Omental fat pad (tissue), 3 donors: ENCODE measurements at regions not wholly inside any gene's neighbourhood (a gene's known extent, or its start where the extent isn't known, plus 50 kb on each side); places are given as distances from the start of the nearest gene placed in this dataset.

Source experiments
- ATAC-seq: fragments of 150-250 bp; one replicate; pipeline ENCODE4 v1.9.1; 2016; ENCODE audit warnings: mild to moderate bottlenecking, moderate library complexity; ENCODE audit not compliant: low FRiP score
- DNase-seq: peaks from one replicate; pipeline ENCODE4 v3.0.0-alpha.2; 2019; ENCODE audit warnings: low spot score
- TF ChIP-seq, protein P1 (sequence below), 3 donors: fragments of 450-650 bp; IDR thresholded peaks; one replicate each; pipeline ENCODE4 v1.5.1; 2016 to 2017; ENCODE audit warnings: antibody characterized with exemption in 3 of 3, mild to moderate bottlenecking in 3 of 3, moderate library complexity in 2 of 3

DNA sequence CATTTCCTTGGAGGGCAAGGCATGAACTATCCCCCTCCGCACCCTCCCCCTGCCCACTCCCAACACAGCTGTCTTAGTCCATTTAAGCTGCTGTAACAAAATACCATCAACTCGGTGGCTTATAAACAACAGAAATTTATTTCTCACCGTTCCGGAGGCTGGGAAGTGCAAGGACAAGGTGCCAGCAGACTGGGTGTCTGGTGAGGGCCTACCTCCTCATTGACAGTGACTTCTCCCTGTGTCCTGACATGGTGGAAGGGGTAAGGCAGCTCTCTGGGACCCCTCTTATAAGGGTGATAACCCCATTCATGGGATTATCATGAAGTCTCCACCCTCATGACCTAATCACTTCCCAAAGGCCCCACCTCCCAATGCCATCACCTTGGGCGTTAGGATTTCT lies 114.3 kb upstream of the MAFB start:
- ATAC-seq = no peak
- DNase-seq = no peak
- TF ChIP-seq, protein P1, sequence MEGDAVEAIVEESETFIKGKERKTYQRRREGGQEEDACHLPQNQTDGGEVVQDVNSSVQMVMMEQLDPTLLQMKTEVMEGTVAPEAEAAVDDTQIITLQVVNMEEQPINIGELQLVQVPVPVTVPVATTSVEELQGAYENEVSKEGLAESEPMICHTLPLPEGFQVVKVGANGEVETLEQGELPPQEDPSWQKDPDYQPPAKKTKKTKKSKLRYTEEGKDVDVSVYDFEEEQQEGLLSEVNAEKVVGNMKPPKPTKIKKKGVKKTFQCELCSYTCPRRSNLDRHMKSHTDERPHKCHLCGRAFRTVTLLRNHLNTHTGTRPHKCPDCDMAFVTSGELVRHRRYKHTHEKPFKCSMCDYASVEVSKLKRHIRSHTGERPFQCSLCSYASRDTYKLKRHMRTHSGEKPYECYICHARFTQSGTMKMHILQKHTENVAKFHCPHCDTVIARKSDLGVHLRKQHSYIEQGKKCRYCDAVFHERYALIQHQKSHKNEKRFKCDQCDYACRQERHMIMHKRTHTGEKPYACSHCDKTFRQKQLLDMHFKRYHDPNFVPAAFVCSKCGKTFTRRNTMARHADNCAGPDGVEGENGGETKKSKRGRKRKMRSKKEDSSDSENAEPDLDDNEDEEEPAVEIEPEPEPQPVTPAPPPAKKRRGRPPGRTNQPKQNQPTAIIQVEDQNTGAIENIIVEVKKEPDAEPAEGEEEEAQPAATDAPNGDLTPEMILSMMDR (IDR thresholded peaks at IDR 0.05) = no peak

DNA sequence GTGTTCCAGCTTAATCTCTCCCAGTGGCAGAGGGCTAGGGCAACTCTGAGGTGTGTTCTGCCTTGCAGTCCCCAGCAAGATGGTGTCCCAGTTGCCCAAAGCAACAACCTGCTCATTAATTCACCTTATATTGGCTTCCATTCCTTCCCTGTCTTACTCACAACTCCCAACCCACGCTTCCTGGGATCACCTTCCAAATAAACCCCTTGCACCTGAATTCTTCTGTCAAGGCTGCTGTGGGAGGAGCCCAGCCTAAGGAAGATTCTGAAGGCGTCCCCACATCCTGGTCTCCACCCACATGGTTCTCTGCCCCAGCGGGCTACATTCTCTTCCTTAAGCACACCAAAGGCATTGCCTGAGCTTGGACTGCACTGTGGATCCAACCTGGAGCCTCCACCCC lies 116.6 kb upstream of the MAFB start:
- DNase-seq (no peak), ATAC-seq (no peak)
- TF ChIP-seq, protein P1 (IDR thresholded peaks at IDR 0.05) = no peak

DNA sequence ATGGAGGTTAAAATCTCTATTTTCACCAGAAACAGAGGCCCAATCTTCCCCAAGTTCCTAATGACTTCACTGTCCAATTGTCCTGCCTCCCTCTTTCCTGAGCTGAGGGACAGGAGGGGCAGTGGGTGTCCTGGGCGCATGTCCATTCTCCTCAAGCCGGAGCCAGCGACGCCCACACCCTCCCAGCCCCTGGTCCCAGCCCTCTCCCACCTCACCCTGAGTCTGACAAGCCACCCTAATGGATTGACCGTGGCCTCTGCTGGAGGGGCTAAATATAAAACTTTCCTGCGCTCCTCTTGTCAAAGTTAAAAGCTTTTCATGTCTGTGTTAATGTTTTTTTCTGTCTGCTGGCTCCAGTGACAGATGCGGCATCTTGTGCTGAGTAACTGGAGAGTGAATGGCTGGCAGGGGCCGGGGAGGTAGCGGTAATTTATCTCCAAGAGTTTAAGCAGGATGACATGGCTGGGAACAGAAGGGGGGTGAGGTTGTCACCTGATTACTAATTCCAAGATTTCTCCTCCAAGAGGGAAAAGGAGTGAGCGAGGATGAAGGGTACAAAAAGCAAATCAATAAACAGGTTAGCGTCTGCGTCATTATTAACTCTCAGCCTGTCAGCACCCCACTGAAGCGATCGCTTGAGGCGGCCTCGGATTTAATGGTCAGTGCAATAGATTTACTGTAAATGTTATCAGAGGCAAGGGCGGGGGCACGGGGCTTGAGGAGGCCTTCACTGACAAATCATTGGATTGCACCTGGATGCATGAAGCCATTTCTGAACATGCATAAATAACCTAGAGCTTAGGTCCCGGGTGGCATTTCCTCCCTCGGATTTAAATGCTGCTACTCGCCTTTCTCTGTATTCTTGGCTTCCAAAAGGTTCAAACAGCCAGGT lies 118.1 kb upstream of the MAFB start:
- TF ChIP-seq, protein P1 (IDR thresholded peaks at IDR 0.05) = no peak
- ATAC-seq (no peak), DNase-seq (no peak)

DNA sequence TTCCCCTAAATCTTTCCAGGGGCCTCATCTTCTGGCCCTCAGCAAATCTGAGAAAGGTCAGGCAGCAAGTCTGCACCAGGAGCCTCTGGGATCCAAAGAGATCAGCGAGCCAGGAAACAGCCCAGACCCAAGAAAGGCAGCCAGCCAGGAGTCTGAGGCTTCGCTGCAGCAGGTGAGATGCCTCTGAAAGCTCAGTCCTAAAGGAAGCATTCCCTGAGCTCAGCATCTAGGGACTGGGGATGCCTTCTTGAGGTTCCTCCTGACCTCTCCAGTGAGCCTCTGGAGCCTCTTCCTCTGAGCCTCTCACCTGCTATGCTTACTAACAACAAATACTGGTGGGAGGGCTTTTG lies 118.8 kb upstream of the MAFB start:
- ATAC-seq (no peak), DNase-seq (no peak)
- TF ChIP-seq, protein P1 (IDR thresholded peaks at IDR 0.05) = no peak

DNA sequence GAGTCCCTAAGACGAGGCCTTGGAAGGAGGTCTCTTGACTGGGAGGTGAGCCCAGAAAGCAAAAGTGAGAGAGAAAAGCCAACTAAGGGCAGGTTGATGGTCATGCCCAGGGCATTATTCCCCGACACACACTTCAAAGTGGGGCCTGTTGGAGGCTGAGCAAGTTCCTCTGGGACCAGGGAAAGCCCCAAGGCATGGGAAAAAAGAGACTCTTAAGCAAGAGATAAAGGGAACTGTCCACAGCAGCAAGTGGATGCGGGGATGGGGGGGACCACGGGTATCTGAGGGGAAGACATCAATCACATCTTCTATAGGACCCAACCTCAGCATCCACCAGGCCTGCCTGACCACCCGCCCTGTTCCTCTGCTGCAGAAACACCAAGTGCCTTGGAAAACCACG lies 119.9 kb upstream of the MAFB start:
- TF ChIP-seq, protein P1 (IDR thresholded peaks at IDR 0.05) = no peak
- ATAC-seq (no peak), DNase-seq (no peak)

DNA sequence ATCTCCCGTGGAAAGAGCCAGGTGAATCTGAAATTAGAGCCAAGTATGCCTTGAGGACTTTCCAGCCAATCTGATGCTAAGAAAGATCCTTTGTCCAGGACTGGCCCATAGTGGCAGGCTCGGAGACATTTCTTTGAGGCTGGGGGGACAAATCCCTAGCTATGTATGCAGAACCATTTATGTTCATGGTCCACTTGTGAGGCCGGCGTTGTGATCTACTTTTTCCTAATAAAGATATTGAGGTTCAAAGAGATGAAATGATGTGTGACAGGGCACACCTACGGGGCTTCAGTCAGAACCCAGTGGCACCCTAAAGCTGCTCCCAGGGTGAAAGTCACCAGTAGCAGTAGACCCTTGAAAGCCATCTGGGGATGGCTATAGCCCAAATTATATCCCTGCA lies 120.3 kb upstream of the MAFB start:
- DNase-seq (no peak), ATAC-seq (no peak)
- TF ChIP-seq, protein P1 (IDR thresholded peaks at IDR 0.05) = no peak

DNA sequence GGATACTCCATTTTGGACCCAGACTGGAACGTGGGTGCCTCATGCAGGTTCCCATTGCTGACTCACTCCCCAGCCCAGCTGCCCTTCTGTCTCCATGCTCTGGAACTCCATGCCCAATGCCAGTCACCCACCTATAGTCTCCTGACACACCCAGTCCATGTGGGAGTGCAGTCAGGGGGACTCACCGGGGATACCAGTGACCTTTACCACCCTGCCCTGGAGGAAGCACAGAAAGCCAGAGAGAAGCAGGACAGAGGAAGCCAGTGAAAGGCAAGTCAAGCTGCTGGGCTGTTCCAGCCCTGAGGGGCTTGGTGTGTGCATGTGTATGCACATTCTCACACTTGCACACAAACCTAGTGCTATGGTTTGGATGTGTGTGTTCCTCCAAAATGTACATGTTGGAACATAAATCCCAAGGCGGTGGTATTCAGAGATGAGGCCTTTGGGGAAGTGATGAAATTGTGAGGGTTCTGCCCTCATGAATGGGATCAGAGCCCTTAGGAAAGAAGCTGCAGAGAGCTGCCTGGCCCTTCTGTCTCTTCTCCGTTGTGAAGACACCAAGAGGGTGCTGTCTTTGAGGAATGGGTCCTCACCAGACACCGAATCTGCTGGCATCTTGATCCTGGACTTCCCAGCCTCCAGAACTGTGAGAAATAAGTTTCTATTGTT lies 121.4 kb upstream of the MAFB start:
- ATAC-seq = no peak
- no peak for DNase-seq
- TF ChIP-seq, protein P1 (IDR thresholded peaks at IDR 0.05) = no peak
